ENCODE measurements at regions not wholly inside any gene's neighbourhood (a gene's known extent, or its start where the extent isn't known, plus 50 kb on each side); places are given as distances from the start of the nearest gene placed in this dataset.

- DNase-seq (ENCODE audit: low read depth), result no peak
- TF ChIP-seq, protein P1, sequence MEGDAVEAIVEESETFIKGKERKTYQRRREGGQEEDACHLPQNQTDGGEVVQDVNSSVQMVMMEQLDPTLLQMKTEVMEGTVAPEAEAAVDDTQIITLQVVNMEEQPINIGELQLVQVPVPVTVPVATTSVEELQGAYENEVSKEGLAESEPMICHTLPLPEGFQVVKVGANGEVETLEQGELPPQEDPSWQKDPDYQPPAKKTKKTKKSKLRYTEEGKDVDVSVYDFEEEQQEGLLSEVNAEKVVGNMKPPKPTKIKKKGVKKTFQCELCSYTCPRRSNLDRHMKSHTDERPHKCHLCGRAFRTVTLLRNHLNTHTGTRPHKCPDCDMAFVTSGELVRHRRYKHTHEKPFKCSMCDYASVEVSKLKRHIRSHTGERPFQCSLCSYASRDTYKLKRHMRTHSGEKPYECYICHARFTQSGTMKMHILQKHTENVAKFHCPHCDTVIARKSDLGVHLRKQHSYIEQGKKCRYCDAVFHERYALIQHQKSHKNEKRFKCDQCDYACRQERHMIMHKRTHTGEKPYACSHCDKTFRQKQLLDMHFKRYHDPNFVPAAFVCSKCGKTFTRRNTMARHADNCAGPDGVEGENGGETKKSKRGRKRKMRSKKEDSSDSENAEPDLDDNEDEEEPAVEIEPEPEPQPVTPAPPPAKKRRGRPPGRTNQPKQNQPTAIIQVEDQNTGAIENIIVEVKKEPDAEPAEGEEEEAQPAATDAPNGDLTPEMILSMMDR (IDR thresholded peaks at IDR 0.05; ENCODE audit: insufficient read depth, low read depth, low read length, missing control alignments), result no peak
Observed at GRCh38 chr1:72704841-72705477, 422.6 kb upstream of the NEGR1 start.

GRCh38 chr1:72697410-72697809 is 415.1 kb upstream of the NEGR1 start:
- no peak for DNase-seq (ENCODE audit: low read depth)
- TF ChIP-seq, protein P1 (IDR thresholded peaks at IDR 0.05; ENCODE audit: insufficient read depth, low read depth, low read length, missing control alignments), result no peak
- no peak overlapping the region for H3K4me3 ChIP-seq (ENCODE audit: low read depth, low read length)

More at GRCh38 chr1:72704841-72705477, 422.6 kb upstream of the NEGR1 start:
- no peak overlapping the region for H3K4me3 ChIP-seq (ENCODE audit: low read depth, low read length)

- DNase-seq (ENCODE audit: low read depth), result no peak
- no peak overlapping the region for H3K4me3 ChIP-seq (ENCODE audit: low read depth, low read length)
- TF ChIP-seq, protein P1 (IDR thresholded peaks at IDR 0.05; ENCODE audit: insufficient read depth, low read depth, low read length, missing control alignments), result no peak
Observed at GRCh38 chr1:72693899-72694298, 411.6 kb upstream of the NEGR1 start.

DNA sequence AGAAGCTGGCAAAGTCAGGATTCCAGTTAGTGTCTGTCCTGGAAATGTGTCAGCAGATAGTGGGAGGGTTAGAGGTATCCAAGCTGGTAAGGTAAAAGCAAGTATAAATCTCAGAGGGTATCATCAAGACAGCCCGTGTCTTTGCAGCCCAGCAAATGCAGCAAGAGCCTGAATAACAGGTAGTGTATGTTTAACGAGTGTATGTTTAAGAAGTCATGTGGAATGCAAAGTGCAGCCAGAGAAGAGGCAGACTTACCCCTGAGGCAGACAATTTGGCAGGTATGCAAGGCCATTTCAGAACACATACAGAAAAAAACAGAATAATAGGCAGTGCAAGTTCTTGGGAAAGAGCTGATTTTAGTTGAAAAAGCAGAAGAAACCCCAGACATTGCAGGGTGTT is 411.0 kb upstream of the NEGR1 start:
- DNase-seq (ENCODE audit: low read depth), result no peak
- H3K4me3 ChIP-seq (ENCODE audit: low read depth, low read length), result no peak overlapping the region
- TF ChIP-seq, protein P1 (IDR thresholded peaks at IDR 0.05; ENCODE audit: insufficient read depth, low read depth, low read length, missing control alignments), result no peak

GRCh38 chr1:72690871-72691270 is 408.5 kb upstream of the NEGR1 start:
- no peak overlapping the region for H3K4me3 ChIP-seq (ENCODE audit: low read depth, low read length)
- DNase-seq (ENCODE audit: low read depth), result no peak
- TF ChIP-seq, protein P1 (IDR thresholded peaks at IDR 0.05; ENCODE audit: insufficient read depth, low read depth, low read length, missing control alignments), result no peak

- TF ChIP-seq, protein P1 (IDR thresholded peaks at IDR 0.05; ENCODE audit: insufficient read depth, low read depth, low read length, missing control alignments), result no peak
- no peak for DNase-seq (ENCODE audit: low read depth)
- no peak overlapping the region for H3K4me3 ChIP-seq (ENCODE audit: low read depth, low read length)
Observed at GRCh38 chr1:72678683-72679082, 396.3 kb upstream of the NEGR1 start.

DNA sequence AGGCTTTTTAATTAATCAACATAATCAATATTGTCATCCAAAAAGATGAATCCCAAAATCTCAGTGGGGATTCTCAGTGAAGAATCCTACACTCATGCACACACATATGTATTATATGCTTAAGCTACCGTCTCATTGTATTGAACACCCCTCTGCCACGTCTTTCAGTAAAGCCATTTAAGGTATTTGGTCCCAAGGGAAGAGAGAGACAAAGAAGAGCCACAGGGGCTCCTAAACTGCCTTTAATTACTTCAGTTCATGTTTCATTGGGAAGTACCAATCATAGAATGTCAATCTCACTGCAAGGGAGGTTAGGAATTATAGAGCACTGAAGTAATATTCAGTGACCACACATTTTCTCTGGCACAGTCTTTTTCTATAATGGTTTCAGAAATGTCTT is 388.6 kb upstream of the NEGR1 start:
- no peak overlapping the region for H3K4me3 ChIP-seq (ENCODE audit: low read depth, low read length)
- TF ChIP-seq, protein P1 (IDR thresholded peaks at IDR 0.05; ENCODE audit: insufficient read depth, low read depth, low read length, missing control alignments), result no peak
- no peak for DNase-seq (ENCODE audit: low read depth)
